Ovary (tissue), 3 donors: ENCODE measurements at regions not wholly inside any gene's neighbourhood (a gene's known extent, or its start where the extent isn't known, plus 50 kb on each side); places are given as distances from the start of the nearest gene placed in this dataset.
"Not testable (repeated sequence)": the region's sequence is repeated elsewhere in the genome, so short reads cannot be mapped to it uniquely, and the experiment has no call there.

Source experiments
- CTCF ChIP-seq, 3 donors: fragments of 450-650 bp in 2 of 3; fragments of 200-600 bp in 1 of 3; IDR thresholded peaks; one replicate each; pipeline versions ENCODE4 v1.5.1 to v1.8.0; 2016 to 2022; ENCODE audit warnings: antibody characterized with exemption in 3 of 3, mild to moderate bottlenecking in 1 of 3
- EP300 ChIP-seq: sonication (generic); formaldehyde crosslinking; IDR thresholded peaks from one replicate; pipeline ENCODE4 v1.6.1; 2017; ENCODE audit warnings: antibody characterized with exemption
- donor health status: DM: no; HTN: no; CAD: no.

GRCh38 chr6:140493470-140493869 is 1119.0 kb upstream of the CITED2 start:
- not testable (repeated sequence) for TF ChIP-seq CTCF (IDR thresholded peaks at IDR 0.05); EP300
